ENCODE measurements at regions not wholly inside any gene's neighbourhood (a gene's known extent, or its start where the extent isn't known, plus 50 kb on each side); places are given as distances from the start of the nearest gene placed in this dataset.

DNA sequence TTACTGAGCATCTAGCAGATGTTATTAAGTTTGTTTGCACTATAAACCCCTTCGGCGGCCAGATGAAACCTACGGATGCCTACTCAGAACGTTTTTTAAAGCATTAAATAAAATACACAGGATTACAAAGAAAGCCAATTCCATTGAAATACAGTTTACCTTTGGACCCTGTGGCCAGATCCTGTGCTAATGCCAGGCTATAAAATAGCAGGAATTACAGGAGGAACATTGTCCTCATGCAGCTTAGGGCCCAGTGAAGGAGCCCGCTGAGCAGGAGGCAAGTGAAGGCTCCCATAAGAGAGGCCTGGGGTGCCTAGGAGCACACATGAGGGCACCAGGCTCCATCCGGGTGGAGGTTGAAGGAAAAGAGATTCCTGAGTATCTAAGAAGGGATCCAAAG, 310.4 kb downstream of the MTX2 start:
- TF ChIP-seq, protein P1, sequence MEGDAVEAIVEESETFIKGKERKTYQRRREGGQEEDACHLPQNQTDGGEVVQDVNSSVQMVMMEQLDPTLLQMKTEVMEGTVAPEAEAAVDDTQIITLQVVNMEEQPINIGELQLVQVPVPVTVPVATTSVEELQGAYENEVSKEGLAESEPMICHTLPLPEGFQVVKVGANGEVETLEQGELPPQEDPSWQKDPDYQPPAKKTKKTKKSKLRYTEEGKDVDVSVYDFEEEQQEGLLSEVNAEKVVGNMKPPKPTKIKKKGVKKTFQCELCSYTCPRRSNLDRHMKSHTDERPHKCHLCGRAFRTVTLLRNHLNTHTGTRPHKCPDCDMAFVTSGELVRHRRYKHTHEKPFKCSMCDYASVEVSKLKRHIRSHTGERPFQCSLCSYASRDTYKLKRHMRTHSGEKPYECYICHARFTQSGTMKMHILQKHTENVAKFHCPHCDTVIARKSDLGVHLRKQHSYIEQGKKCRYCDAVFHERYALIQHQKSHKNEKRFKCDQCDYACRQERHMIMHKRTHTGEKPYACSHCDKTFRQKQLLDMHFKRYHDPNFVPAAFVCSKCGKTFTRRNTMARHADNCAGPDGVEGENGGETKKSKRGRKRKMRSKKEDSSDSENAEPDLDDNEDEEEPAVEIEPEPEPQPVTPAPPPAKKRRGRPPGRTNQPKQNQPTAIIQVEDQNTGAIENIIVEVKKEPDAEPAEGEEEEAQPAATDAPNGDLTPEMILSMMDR (conservative IDR thresholded peaks at IDR 0.05; ENCODE audit: low read depth, low read length): no peak
- TF ChIP-seq EZH2 (IDR thresholded peaks at IDR 0.05; ENCODE audit: low read length, unreplicated experiment) (no peak), EZH2phosphoT487 (IDR thresholded peaks at IDR 0.05; ENCODE audit: borderline replicate concordance, low read length) (no peak)
